GM19025 (cell line): ENCODE measurements at regions not wholly inside any gene's neighbourhood (a gene's known extent, or its start where the extent isn't known, plus 50 kb on each side); places are given as distances from the start of the nearest gene placed in this dataset.
"Not testable (repeated sequence)": the region's sequence is repeated elsewhere in the genome, so short reads cannot be mapped to it uniquely, and the experiment has no call there.

Experiments
- ATAC-seq: cut with Tn5 transposase; IDR thresholded peaks from one replicate; pipeline ENCODE4 v1.9.1; 2021; ENCODE audit warnings: mild to moderate bottlenecking, low read depth, moderate library complexity; ENCODE audit not compliant: unreplicated experiment

- ATAC-seq, result no peak
Measured at GRCh38 chrX:128992107-128992971, 531.0 kb downstream of the SMARCA1 start.

GRCh38 chrX:128975745-128976144, 547.5 kb downstream of the SMARCA1 start:
- ATAC-seq, result no peak

- no peak for ATAC-seq
Measured at GRCh38 chrX:128973033-128973432, 550.3 kb downstream of the SMARCA1 start.

- no peak for ATAC-seq
Measured at GRCh38 chrX:128961290-128961689, 562.0 kb downstream of the SMARCA1 start.

- ATAC-seq, result not testable (repeated sequence)
Measured at GRCh38 chrX:128954697-128955096, 568.6 kb downstream of the SMARCA1 start.

GRCh38 chrX:128931071-128931470, 592.2 kb downstream of the SMARCA1 start:
- no peak for ATAC-seq

GRCh38 chrX:128929271-128930057, 593.8 kb downstream of the SMARCA1 start:
- ATAC-seq, result no peak

- ATAC-seq, result no peak
Measured at GRCh38 chrX:128928636-128929035, 594.7 kb downstream of the SMARCA1 start.

- ATAC-seq, result no peak
Measured at GRCh38 chrX:128927363-128927762, 595.9 kb downstream of the SMARCA1 start.

- ATAC-seq, result no peak
Measured at GRCh38 chrX:128906753-128907152, 616.5 kb downstream of the SMARCA1 start.

GRCh38 chrX:128901018-128901417, 622.3 kb downstream of the SMARCA1 start:
- ATAC-seq, result no peak

GRCh38 chrX:128897621-128898020, 625.7 kb downstream of the SMARCA1 start:
- no peak for ATAC-seq

GRCh38 chrX:128891554-128891953, 631.7 kb downstream of the SMARCA1 start:
- no peak for ATAC-seq

- ATAC-seq, result no peak
Measured at GRCh38 chrX:128884430-128884829, 638.9 kb downstream of the SMARCA1 start.

- no peak for ATAC-seq
Measured at GRCh38 chrX:128883650-128884049, 639.6 kb downstream of the SMARCA1 start.

- no peak for ATAC-seq
Measured at GRCh38 chrX:128870361-128870760, 652.9 kb downstream of the SMARCA1 start.

- ATAC-seq, result no peak
Measured at GRCh38 chrX:128862557-128862956, 660.7 kb downstream of the SMARCA1 start.

GRCh38 chrX:128848374-128848773, 674.9 kb downstream of the SMARCA1 start:
- ATAC-seq, result no peak

- no peak for ATAC-seq
Measured at GRCh38 chrX:128846385-128846784, 676.9 kb downstream of the SMARCA1 start.

GRCh38 chrX:128818690-128819089, 704.6 kb downstream of the SMARCA1 start:
- no peak for ATAC-seq

GRCh38 chrX:128816919-128817318, 706.4 kb downstream of the SMARCA1 start:
- no peak for ATAC-seq

GRCh38 chrX:128807367-128807766, 715.9 kb downstream of the SMARCA1 start:
- ATAC-seq, result no peak
